ENCODE measurements at regions not wholly inside any gene's neighbourhood (a gene's known extent, or its start where the extent isn't known, plus 50 kb on each side); places are given as distances from the start of the nearest gene placed in this dataset.

- Mint-ChIP-seq H3K4me3 (no peak overlapping the region), H3K27me3 (no peaks in the 10 kb centered on the region), H3K9me3 (no peaks in the 10 kb centered on the region), H3K27ac (no peak overlapping the region), H3K36me3 (no peaks in the 10 kb centered on the region), H3K4me1 (ENCODE audit: low read depth) (no peaks in the 10 kb centered on the region)
- ChIA-PET CTCF (no interaction called here), POLR2A (no interaction called here)
- intact Hi-C loops (cut with micrococcal nuclease), result no loop called here
- DNase-seq, result no peak
Measured at GRCh38 chr3:31140470-31140869, 246.0 kb upstream of the GADL1 start.

- Mint-ChIP-seq H3K4me3 (no peak overlapping the region), H3K27ac (no peak overlapping the region), H3K9me3 (peaks cover 5% of the 10 kb centered on the region), H3K36me3 (peaks cover 2% of the 10 kb centered on the region), H3K27me3 (no peaks in the 10 kb centered on the region), H3K4me1 (ENCODE audit: low read depth) (no peaks in the 10 kb centered on the region)
- intact Hi-C loops (cut with micrococcal nuclease), result no loop called here
- DNase-seq, result no peak
- POLR2A ChIA-PET, result no interaction called here
- CTCF ChIA-PET, result interaction anchor here (1.0 kb wide), 1 partner anchor 10 kb away, joined by 3 read pairs; no protein-coding TSS in a partner anchor
Measured at GRCh38 chr3:31142139-31142538, 247.7 kb upstream of the GADL1 start.

- Mint-ChIP-seq H3K4me1 (ENCODE audit: low read depth) (no peaks in the 10 kb centered on the region), H3K27ac (no peak overlapping the region), H3K9me3 (peaks cover 9% of the 10 kb centered on the region), H3K4me3 (no peak overlapping the region), H3K27me3 (no peaks in the 10 kb centered on the region), H3K36me3 (peaks cover 2% of the 10 kb centered on the region)
- intact Hi-C loops (cut with micrococcal nuclease), result no loop called here
- ChIA-PET POLR2A (no interaction called here), CTCF (interaction anchor here (1.0 kb wide), 1 partner anchor 10 kb away, joined by 3 read pairs; no protein-coding TSS in a partner anchor)
- no peak for DNase-seq
Measured at GRCh38 chr3:31142543-31142942, 248.1 kb upstream of the GADL1 start.

- intact Hi-C loops (cut with micrococcal nuclease), result no loop called here
- Mint-ChIP-seq H3K4me1 (ENCODE audit: low read depth) (no peaks in the 10 kb centered on the region), H3K36me3 (peaks cover 9% of the 10 kb centered on the region), H3K4me3 (no peak overlapping the region), H3K27me3 (no peaks in the 10 kb centered on the region), H3K9me3 (peaks cover 22% of the 10 kb centered on the region), H3K27ac (no peak overlapping the region)
- POLR2A ChIA-PET, result no interaction called here
- CTCF ChIA-PET, result no interaction called here
- DNase-seq, result no peak
Measured at GRCh38 chr3:31145062-31145461, 250.6 kb upstream of the GADL1 start.

GRCh38 chr3:31147550-31147949 is 253.1 kb upstream of the GADL1 start:
- intact Hi-C loops (cut with micrococcal nuclease), result no loop called here
- H3K27me3 Mint-ChIP-seq, result no peaks in the 10 kb centered on the region
- POLR2A ChIA-PET, result no interaction called here
- H3K9me3 Mint-ChIP-seq, result peaks cover 34% of the 10 kb centered on the region
- H3K36me3 Mint-ChIP-seq, result peaks cover 10% of the 10 kb centered on the region
- no peak overlapping the region for H3K27ac Mint-ChIP-seq
- CTCF ChIA-PET, result no interaction called here
- no peak for DNase-seq
- no peaks in the 10 kb centered on the region for H3K4me1 Mint-ChIP-seq (ENCODE audit: low read depth)
- no peak overlapping the region for H3K4me3 Mint-ChIP-seq

GRCh38 chr3:31157047-31157694 is 262.7 kb upstream of the GADL1 start:
- intact Hi-C loops (cut with micrococcal nuclease), result no loop called here
- H3K27ac Mint-ChIP-seq, result no peak overlapping the region
- H3K36me3 Mint-ChIP-seq, result no peaks in the 10 kb centered on the region
- DNase-seq, result no peak
- peaks cover 9% of the 10 kb centered on the region for H3K4me1 Mint-ChIP-seq (ENCODE audit: low read depth)
- H3K9me3 Mint-ChIP-seq, result no peaks in the 10 kb centered on the region
- CTCF ChIA-PET, result interaction anchor here (0.7 kb wide), 1 partner anchor 69 kb away, joined by 3 read pairs; no protein-coding TSS in a partner anchor
- no peak overlapping the region for H3K4me3 Mint-ChIP-seq
- H3K27me3 Mint-ChIP-seq, result no peaks in the 10 kb centered on the region
- POLR2A ChIA-PET, result no interaction called here

- Mint-ChIP-seq H3K36me3 (no peaks in the 10 kb centered on the region), H3K27ac (no peak overlapping the region), H3K9me3 (no peaks in the 10 kb centered on the region), H3K4me3 (no peak overlapping the region), H3K27me3 (no peaks in the 10 kb centered on the region), H3K4me1 (ENCODE audit: low read depth) (peaks cover 9% of the 10 kb centered on the region)
- POLR2A ChIA-PET, result no interaction called here
- intact Hi-C loops (cut with micrococcal nuclease), result no loop called here
- no peak for DNase-seq
- CTCF ChIA-PET, result no interaction called here
Measured at GRCh38 chr3:31157893-31158620, 263.6 kb upstream of the GADL1 start.

- ChIA-PET CTCF (interaction anchor here (0.6 kb wide), 2 partner anchors 27 to 390 kb away, joined by 3 to 5 read pairs; no protein-coding TSS in a partner anchor), POLR2A (no interaction called here)
- intact Hi-C loops (cut with micrococcal nuclease), result no loop called here
- H3K36me3 Mint-ChIP-seq, result no peaks in the 10 kb centered on the region
- H3K9me3 Mint-ChIP-seq, result no peaks in the 10 kb centered on the region
- no peak for DNase-seq
- no peak overlapping the region for H3K4me3 Mint-ChIP-seq
- no peak overlapping the region for H3K27ac Mint-ChIP-seq
- peaks cover 9% of the 10 kb centered on the region for H3K4me1 Mint-ChIP-seq (ENCODE audit: low read depth)
- no peaks in the 10 kb centered on the region for H3K27me3 Mint-ChIP-seq
Measured at GRCh38 chr3:31159331-31160039, 265.0 kb upstream of the GADL1 start.

GRCh38 chr3:31161889-31162288 is 267.4 kb upstream of the GADL1 start:
- Mint-ChIP-seq H3K4me3 (no peak overlapping the region), H3K9me3 (no peaks in the 10 kb centered on the region), H3K4me1 (ENCODE audit: low read depth) (peaks cover 6% of the 10 kb centered on the region), H3K27me3 (no peaks in the 10 kb centered on the region), H3K36me3 (no peaks in the 10 kb centered on the region), H3K27ac (no peak overlapping the region)
- POLR2A ChIA-PET, result no interaction called here
- intact Hi-C loops (cut with micrococcal nuclease), result no loop called here
- DNase-seq, result no peak
- CTCF ChIA-PET, result no interaction called here

GRCh38 chr3:31164381-31164780 is 269.9 kb upstream of the GADL1 start:
- intact Hi-C loops (cut with micrococcal nuclease), result no loop called here
- no peak overlapping the region for H3K4me3 Mint-ChIP-seq
- DNase-seq, result no peak
- H3K4me1 Mint-ChIP-seq (ENCODE audit: low read depth), result no peaks in the 10 kb centered on the region
- no peaks in the 10 kb centered on the region for H3K36me3 Mint-ChIP-seq
- POLR2A ChIA-PET, result interaction anchor here (1.6 kb wide), 1 partner anchor 9 kb away, joined by 3 read pairs; no protein-coding TSS in a partner anchor
- CTCF ChIA-PET, result no interaction called here
- no peak overlapping the region for H3K27ac Mint-ChIP-seq
- no peaks in the 10 kb centered on the region for H3K9me3 Mint-ChIP-seq
- H3K27me3 Mint-ChIP-seq, result no peaks in the 10 kb centered on the region

GRCh38 chr3:31165399-31165860 is 271.0 kb upstream of the GADL1 start:
- no peaks in the 10 kb centered on the region for H3K9me3 Mint-ChIP-seq
- no peaks in the 10 kb centered on the region for H3K4me1 Mint-ChIP-seq (ENCODE audit: low read depth)
- no peaks in the 10 kb centered on the region for H3K27me3 Mint-ChIP-seq
- CTCF ChIA-PET, result no interaction called here
- no peak for DNase-seq
- H3K27ac Mint-ChIP-seq, result no peak overlapping the region
- no peak overlapping the region for H3K4me3 Mint-ChIP-seq
- POLR2A ChIA-PET, result interaction anchor here (1.6 kb wide), 1 partner anchor 8 kb away, joined by 3 read pairs; no protein-coding TSS in a partner anchor
- intact Hi-C loops (cut with micrococcal nuclease), result no loop called here
- H3K36me3 Mint-ChIP-seq, result no peaks in the 10 kb centered on the region

- DNase-seq, result no peak
- H3K27me3 Mint-ChIP-seq, result no peaks in the 10 kb centered on the region
- H3K4me3 Mint-ChIP-seq, result no peak overlapping the region
- no peaks in the 10 kb centered on the region for H3K9me3 Mint-ChIP-seq
- no peaks in the 10 kb centered on the region for H3K36me3 Mint-ChIP-seq
- no peak overlapping the region for H3K27ac Mint-ChIP-seq
- POLR2A ChIA-PET, result no interaction called here
- H3K4me1 Mint-ChIP-seq (ENCODE audit: low read depth), result no peaks in the 10 kb centered on the region
- intact Hi-C loops (cut with micrococcal nuclease), result no loop called here
- CTCF ChIA-PET, result no interaction called here
Measured at GRCh38 chr3:31166249-31166885, 271.9 kb upstream of the GADL1 start.
